ENCODE measurements at regions not wholly inside any gene's neighbourhood (a gene's known extent, or its start where the extent isn't known, plus 50 kb on each side); places are given as distances from the start of the nearest gene placed in this dataset.

DNA sequence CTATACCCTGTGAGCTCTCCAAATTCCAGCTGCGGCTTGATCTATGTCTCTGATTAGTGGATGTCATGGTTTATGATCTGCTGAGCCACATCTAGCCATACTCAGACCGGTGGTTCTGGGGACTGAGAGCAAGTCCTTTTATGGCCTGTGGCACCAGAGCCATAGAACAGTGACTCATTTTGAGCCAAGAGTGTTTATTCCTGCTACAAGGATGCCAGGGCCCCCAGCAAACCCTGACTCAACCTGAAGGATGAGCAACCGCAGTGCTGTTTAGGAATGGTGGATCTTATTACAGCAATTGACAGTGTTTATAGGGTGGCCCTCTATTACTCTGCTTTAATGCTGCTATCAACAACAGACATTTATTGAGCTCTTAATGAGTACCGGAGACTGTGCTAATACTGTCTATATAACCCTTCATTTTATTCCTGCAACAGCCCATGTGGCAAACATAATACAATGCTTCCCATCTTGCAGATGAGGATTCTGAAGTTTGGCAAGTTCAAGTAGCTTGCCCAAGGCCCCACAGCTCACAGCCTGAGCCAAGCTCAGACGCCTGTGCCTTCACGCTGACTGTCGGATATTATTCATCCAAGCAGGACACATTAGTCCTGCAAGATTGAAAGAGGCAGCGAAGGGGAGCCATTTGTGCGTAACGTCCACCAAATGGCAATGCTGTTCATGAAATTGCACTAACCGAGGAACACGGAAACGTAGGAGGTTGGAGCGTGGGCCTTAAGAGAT is 273.6 kb upstream of the PWP1 start:
- DNase-seq: no peak

DNA sequence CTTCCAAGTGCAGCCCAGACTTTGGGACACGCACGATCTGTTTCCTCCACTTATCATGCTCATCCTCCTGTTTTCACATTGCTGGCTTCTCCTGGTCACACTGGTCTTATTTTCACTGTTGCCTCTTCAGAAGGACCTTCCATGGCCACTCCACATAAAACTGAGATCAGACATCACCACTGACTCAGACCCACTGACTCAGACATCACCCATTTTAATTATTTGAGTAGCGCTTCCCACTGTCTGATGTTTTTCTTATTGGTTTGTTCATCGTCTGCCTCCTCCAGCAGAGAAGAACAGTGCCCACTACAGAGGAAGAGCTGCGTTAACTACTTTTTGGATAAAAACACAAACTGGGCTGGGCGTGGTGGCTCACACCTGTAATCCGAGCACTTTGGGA is 270.5 kb upstream of the PWP1 start:
- DNase-seq: no peak

- DNase-seq: no peak
Measured at GRCh38 chr12:107415834-107416233, 269.8 kb upstream of the PWP1 start.

DNA sequence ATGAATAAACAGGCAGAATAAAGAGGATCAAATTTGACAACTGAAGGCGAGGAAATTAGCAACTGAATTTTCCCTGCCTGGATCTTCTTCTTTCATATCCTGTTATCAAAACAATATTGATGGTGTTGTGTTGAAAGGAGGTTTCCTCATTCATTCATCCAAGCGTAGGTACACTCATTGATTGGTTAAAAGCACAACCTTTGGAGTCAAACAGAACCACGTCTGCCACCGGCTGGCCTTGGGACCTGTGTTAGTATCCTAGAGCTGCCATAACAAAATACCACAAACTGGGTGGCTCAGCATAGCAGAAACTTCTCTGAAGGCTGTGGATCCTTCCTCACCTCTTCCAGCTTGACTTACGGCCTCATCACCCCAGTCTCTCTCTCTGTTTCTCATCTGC is 268.6 kb upstream of the PWP1 start:
- no peak for DNase-seq

GRCh38 chr12:107418981-107419380 is 266.6 kb upstream of the PWP1 start:
- DNase-seq: no peak

GRCh38 chr12:107423531-107423930 is 262.1 kb upstream of the PWP1 start:
- DNase-seq: no peak

- DNase-seq: peak; percentile 8 to 31
Measured at GRCh38 chr12:107429006-107429705, 256.4 kb upstream of the PWP1 start.

GRCh38 chr12:107431942-107432341 is 253.7 kb upstream of the PWP1 start:
- DNase-seq: no peak

DNA sequence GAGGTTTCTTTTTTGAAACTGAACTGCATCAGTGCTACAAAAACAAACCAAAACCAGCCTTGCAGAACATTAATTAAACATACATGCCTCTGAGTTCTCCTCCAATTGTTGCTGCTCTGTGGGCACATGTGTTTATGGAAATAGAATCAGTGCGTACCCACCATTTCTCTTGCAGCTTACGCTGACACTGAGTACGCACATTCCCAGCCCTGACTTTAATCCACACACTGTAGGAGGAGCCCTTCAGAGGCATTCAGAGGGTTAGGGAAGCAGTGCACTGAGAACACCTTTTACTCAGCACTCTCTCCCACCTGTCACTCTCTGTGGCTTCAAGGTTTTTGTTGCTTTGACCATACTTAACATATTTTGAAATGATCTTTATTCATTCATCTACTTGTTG is 250.5 kb upstream of the PWP1 start:
- no peak for DNase-seq

- peak in 1 of 2 experiments; percentile 9 for DNase-seq
Measured at GRCh38 chr12:107435520-107435919, 250.1 kb upstream of the PWP1 start.

DNA sequence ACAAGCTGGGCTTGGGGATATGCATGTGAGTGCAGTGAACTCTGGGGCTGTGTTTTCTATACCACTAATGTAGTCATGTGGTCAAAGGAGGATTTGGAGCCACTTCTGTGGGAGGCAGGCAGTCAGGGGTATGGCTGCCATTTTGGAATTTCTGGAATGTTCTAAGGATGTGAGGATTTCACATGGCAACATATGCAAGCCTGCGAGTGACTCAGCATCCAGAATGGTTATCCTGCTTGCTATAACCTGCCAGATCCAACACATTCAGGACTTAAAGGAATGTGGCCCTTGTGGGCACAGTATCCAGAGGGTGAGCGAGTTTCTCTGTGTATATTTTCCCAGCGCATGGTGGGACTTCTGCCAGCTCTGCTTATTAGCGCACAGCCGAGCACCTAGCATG is 249.2 kb upstream of the PWP1 start:
- DNase-seq: no peak

DNA sequence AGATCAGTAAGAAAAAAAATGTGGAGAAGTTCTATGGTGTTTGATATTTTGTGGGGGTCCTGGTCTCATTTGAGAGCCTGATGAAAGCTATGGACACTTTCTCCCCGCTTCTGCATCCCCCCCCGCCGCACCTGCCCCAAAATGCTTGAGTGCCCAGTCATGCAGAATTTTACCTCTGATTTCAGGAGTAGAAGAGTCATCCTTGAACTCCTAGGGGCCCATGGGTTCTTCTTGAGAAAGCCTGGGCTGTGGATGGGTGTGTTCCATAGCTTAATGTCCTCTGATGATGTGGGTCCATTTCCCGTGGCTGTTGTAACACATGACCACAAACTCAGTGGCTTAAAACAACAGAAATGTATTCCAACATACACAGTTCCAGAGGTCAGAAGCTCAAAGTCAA is 248.8 kb upstream of the PWP1 start:
- DNase-seq: no peak

DNA sequence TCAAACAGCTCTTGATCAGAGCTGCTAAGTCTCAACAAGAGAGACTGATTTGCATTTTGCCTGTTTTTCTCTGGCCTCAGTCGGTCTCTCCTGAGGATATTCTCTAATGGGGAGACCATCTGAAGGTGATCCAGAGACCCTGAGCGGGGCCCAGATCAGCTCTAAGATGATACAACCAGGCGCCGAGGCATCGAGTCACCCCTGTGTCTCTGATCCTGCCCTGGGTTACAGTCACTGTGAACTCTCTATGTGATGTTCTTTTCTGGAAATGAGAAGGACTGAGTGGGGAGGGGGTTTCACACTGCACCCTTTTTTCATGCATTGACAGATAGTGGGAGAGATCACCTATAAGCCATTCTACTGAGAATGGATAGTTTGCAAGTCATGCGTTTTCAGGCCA is 247.6 kb upstream of the PWP1 start:
- no peak for DNase-seq

DNA sequence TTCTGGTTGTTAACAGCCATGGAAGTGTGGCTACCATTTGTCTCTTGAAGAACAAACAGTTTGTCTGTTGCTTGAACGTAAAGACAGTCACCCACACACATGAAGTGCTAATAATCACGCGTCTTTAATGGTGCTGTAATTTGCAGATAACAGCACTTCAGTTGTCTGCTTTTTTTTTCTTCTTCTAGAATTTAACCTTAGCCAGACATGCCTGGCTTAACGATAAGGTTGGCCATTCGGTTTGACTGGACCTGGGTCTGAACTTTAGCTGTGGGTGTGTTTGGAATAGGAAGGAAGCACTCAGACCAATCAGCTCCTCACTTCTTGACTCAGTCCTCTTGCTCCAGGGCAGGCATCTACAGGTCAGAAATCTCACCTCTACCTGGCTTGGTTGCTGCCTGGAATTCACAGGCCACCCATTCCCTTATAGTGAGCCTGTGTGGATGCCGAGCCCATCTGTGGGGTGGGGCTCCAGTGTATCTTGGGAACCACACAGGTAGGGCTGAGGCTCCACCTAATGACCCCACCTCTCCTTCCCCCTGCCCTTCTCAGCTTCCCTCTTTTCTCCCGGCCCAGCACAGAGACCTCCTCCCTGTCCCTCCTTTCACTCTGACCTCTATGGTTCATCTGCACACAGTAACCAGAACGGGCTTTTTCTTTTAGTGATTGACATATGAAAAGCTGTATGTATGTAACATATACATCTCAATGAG is 246.4 kb upstream of the PWP1 start:
- no peak for DNase-seq

DNA sequence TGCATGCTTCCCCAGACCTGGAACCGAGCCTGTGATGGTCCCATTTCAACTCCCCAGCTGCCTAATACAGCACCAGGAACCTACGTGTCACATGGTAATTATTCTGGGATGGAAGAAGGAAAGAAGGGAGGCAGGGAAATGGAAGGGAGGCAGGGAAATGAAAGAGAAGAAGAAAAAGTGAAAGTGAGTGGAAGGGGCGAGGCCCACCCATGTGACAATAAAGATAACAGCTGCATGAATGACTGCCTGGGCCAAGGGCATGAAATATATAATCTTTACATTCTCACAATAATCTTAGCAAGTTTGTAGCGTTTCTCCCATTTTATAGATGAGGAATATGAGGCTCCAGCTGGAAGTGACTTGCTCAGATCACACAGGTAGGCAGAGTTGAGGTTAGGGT is 245.0 kb upstream of the PWP1 start:
- no peak for DNase-seq

DNA sequence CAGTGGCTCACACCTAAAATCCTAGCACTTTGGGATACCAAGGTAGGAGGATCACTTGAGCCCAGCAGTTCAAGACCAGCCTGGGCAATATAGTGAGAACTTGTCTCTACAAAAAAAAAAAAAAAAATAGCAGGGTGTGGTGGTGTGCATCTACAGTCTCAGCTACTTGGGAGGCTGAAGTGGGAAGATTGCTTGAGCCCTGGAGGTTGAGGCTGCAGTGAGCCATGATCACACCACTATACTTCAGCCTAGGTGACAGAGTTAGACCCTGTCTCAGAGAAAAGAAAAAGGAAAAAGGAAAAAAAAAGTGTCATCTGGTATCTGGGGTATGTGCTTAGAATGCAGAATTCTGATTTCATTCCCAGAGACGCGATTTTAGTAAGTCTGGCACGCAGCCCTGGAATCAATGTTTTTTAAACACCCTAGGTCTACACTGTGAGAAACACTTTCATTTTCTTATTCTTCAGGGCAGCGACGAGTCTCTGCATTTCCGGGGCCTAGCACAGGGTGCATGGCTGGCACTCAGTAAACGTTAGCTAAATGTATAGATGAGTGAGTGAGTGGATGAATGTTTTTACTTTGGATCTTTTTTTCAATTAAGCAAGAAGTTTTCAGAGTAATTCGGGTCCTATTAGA is 243.8 kb upstream of the PWP1 start:
- no peak for DNase-seq

GRCh38 chr12:107442326-107442987 is 243.1 kb upstream of the PWP1 start:
- DNase-seq: no peak

GRCh38 chr12:107443320-107444090 is 242.1 kb upstream of the PWP1 start:
- DNase-seq: no peak

DNA sequence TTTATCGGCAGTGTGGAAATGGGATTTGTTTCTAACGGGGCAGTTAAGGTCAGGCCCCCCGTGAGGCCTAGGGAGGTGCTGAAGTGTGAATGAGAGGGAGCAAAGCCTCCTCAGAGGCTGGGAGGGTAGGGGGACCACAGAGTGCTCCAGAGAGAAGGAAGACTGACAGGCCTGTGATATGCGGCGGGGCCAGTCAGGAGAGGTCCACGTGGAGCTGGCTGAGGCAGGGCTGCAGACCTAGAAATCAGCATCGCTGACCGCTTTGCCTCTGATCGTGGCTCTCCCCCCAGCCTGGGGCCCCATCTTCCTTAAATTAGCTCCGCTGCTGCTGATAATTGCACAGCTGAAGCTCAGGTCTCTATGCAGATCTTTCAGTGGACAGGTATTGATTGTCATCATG is 240.8 kb upstream of the PWP1 start:
- no peak for DNase-seq

DNA sequence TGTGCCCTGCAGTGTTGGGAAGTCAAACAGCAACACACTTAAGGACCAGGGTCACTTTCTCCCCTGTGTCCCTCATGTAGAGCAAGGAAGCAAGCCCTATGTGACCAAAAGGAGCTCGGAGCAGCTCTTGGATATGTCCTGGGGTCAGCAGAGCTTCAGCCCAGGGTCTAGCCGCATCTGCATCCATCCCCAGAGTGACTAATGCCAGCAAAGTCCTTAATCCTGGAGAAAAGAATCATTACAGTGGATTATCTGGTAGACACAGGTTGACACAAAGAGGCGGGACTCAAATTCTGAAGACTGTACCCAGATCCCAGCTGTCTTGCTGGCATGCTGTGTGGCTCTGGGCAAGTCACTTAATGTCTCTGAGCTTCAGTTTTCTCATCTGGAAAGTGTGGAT is 239.1 kb upstream of the PWP1 start:
- DNase-seq: no peak

DNA sequence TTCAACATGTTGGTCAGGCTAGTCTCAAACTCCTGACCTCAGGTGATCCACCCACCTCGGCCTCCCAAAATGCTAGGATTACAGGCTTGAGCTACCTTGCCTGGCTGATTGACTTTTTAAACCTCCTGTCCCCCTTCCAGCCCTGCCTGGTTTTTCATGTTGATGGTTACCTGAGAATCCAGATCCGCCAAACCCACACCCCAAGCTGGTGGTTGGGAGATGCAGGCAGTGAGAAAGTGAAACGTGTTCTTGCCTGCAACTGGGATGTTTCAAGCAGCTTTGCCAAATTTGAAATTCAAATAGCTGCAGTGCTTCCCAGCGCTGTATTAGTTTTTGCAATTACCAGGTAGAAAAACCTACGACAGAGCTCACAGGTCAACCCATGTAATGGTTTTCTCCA is 238.3 kb upstream of the PWP1 start:
- no peak for DNase-seq

GRCh38 chr12:107448198-107448597 is 237.4 kb upstream of the PWP1 start:
- no peak for DNase-seq
